H9 (cell line): ENCODE measurements at regions not wholly inside any gene's neighbourhood (a gene's known extent, or its start where the extent isn't known, plus 50 kb on each side); places are given as distances from the start of the nearest gene placed in this dataset.

Experiments
- DNase-seq: peaks from one replicate; pipeline ENCODE4 v3.0.0-alpha.2; 2017
- H2AFZ ChIP-seq: one replicate; pipeline ENCODE4 v1.6.1; 2013; ENCODE audit warnings: mild to moderate bottlenecking, low read length, control low read depth, moderate library complexity
- H2AK5ac ChIP-seq: 2 replicates; pipeline ENCODE4 v1.6.1; 2013; ENCODE audit warnings: low read length, control low read depth, mixed read lengths; ENCODE audit not compliant: insufficient read length
- H2BK120ac ChIP-seq: one replicate; pipeline ENCODE4 v1.6.1; 2013; ENCODE audit warnings: low read depth, mild to moderate bottlenecking, low read length, control low read depth, inconsistent platforms; ENCODE audit not compliant: poor library complexity, severe bottlenecking
- H2BK12ac ChIP-seq: 2 replicates; pipeline ENCODE4 v1.6.1; 2013; ENCODE audit warnings: low read length, control low read depth, mixed read lengths, low read depth; ENCODE audit not compliant: insufficient read length
- H2BK15ac ChIP-seq: 2 replicates; pipeline ENCODE4 v1.6.1; 2013; ENCODE audit warnings: low read depth, low read length, control low read depth
- H2BK20ac ChIP-seq: one replicate; pipeline ENCODE4 v1.6.1; 2013; ENCODE audit warnings: low read depth, mild to moderate bottlenecking, low read length, control low read depth, inconsistent platforms; ENCODE audit not compliant: poor library complexity, severe bottlenecking
- H2BK5ac ChIP-seq: 2 replicates; pipeline ENCODE4 v1.6.1; 2013; ENCODE audit warnings: low read length, control low read depth, mixed read lengths; ENCODE audit not compliant: insufficient read length
- H3K14ac ChIP-seq: 2 replicates; pipeline ENCODE4 v1.6.1; 2013; ENCODE audit warnings: low read length, control low read depth; ENCODE audit not compliant: insufficient read depth
- H3K18ac ChIP-seq: 2 replicates; pipeline ENCODE4 v1.6.1; 2013; ENCODE audit warnings: low read depth, mild to moderate bottlenecking, mixed read lengths, low read length, control low read depth; ENCODE audit not compliant: insufficient read length
- H3K23ac ChIP-seq: 2 replicates; pipeline ENCODE4 v1.6.1; 2013; ENCODE audit warnings: low read length, control low read depth, mixed read lengths, low read depth; ENCODE audit not compliant: insufficient read length
- H3K23me2 ChIP-seq: 2 replicates; pipeline ENCODE4 v1.6.1; 2013; ENCODE audit warnings: low read depth, mild to moderate bottlenecking, mixed read lengths, low read length, control low read depth; ENCODE audit not compliant: insufficient read length, poor library complexity, severe bottlenecking
- H3K27ac ChIP-seq: 2 replicates; pipeline ENCODE4 v1.5.1; 2013; ENCODE audit warnings: low read length, control low read depth, mixed read lengths, low read depth; ENCODE audit not compliant: insufficient read length
- H3K27me3 ChIP-seq: 2 replicates; pipeline ENCODE4 v1.6.1; 2013; ENCODE audit warnings: low read length, control low read depth, inconsistent platforms; ENCODE audit not compliant: insufficient read depth
- H3K4ac ChIP-seq: 2 replicates; pipeline ENCODE4 v1.6.1; 2013; ENCODE audit warnings: low read depth, mild to moderate bottlenecking, control low read depth, inconsistent platforms, low read length, moderate library complexity
- H3K4me1 ChIP-seq: 2 replicates; pipeline ENCODE4 v1.6.1; 2013; ENCODE audit warnings: low read length, control low read depth, inconsistent platforms; ENCODE audit not compliant: insufficient read depth
- H3K4me2 ChIP-seq: 2 replicates; pipeline ENCODE4 v1.6.1; 2013; ENCODE audit warnings: low read length, control low read depth, mixed read lengths; ENCODE audit not compliant: insufficient read length, insufficient read depth
- H3K56ac ChIP-seq: 2 replicates; pipeline ENCODE4 v1.6.1; 2013; ENCODE audit warnings: low read depth, mild to moderate bottlenecking, mixed read lengths, low read length, control low read depth; ENCODE audit not compliant: insufficient read length
- H3K79me1 ChIP-seq: 2 replicates; pipeline ENCODE4 v1.6.1; 2013; ENCODE audit warnings: low read depth, mild to moderate bottlenecking, moderate library complexity, low read length, control low read depth, inconsistent platforms; ENCODE audit not compliant: insufficient read depth, poor library complexity, severe bottlenecking
- H3K79me2 ChIP-seq: 2 replicates; pipeline ENCODE4 v1.6.1; 2013; ENCODE audit warnings: low read length, control low read depth, inconsistent platforms; ENCODE audit not compliant: insufficient read depth
- H3K9ac ChIP-seq: 2 replicates; pipeline ENCODE4 v1.6.1; 2013; ENCODE audit warnings: low read length, control low read depth, mixed read lengths; ENCODE audit not compliant: insufficient read length; ENCODE audit errors: extremely low read depth
- H3K9me3 ChIP-seq: one replicate; pipeline ENCODE4 v1.6.1; 2013; ENCODE audit warnings: low read depth, low read length, inconsistent platforms; ENCODE audit not compliant: control insufficient read depth
- H3T11ph ChIP-seq: one replicate; pipeline ENCODE4 v1.6.1; 2013; ENCODE audit warnings: mild to moderate bottlenecking, low read length, control low read depth, inconsistent platforms
- H4K20me1 ChIP-seq: one replicate; pipeline ENCODE4 v1.6.1; 2013; ENCODE audit not compliant: control insufficient read depth, insufficient read length, insufficient read depth
- H4K5ac ChIP-seq: 2 replicates; pipeline ENCODE4 v1.6.1; 2013; ENCODE audit warnings: low read depth, mild to moderate bottlenecking, mixed read lengths, low read length, control low read depth; ENCODE audit not compliant: insufficient read length
- H4K8ac ChIP-seq: replicated peaks from 2 replicates; pipeline ENCODE4 v1.6.1; 2013; ENCODE audit warnings: low read length, control low read depth, mixed read lengths, low read depth; ENCODE audit not compliant: insufficient read length
- H4K91ac ChIP-seq: 2 replicates; pipeline ENCODE4 v1.6.1; 2013; ENCODE audit warnings: low read depth, mild to moderate bottlenecking, moderate library complexity, mixed read lengths, low read length, control low read depth; ENCODE audit not compliant: insufficient read length
- H3K27ac Mint-ChIP-seq, 3 experiments: 2 replicates in 2 of 3; 3 replicates in 1 of 3; pipeline ENCODE4 v1.8.0; 2020 to 2021; ENCODE audit warnings: mixed read lengths in 3 of 3, mild to moderate bottlenecking in 1 of 3, moderate library complexity in 1 of 3
- H3K27me3 Mint-ChIP-seq: 2 replicates; pipeline ENCODE4 v1.8.0; 2021; ENCODE audit warnings: low read depth, mild to moderate bottlenecking, moderate library complexity, mixed read lengths
- H3K36me3 Mint-ChIP-seq, 3 experiments: 2 replicates in 2 of 3; 3 replicates in 1 of 3; pipeline ENCODE4 v1.8.0; 2020 to 2021; ENCODE audit warnings: low read depth in 3 of 3, mixed read lengths in 3 of 3; ENCODE audit not compliant: insufficient read depth in 1 of 3
- H3K4me1 Mint-ChIP-seq, 2 experiments: 2 replicates each; pipeline ENCODE4 v1.8.0; 2020; ENCODE audit warnings: mixed read lengths in 2 of 2
- H3K4me3 Mint-ChIP-seq, 2 experiments: 2 replicates in 1 of 2; 3 replicates in 1 of 2; pipeline ENCODE4 v1.8.0; 2020 to 2021; ENCODE audit warnings: mild to moderate bottlenecking in 2 of 2, mixed read lengths in 2 of 2, moderate library complexity in 1 of 2
- H3K9me3 Mint-ChIP-seq, 2 experiments: 2 replicates in 1 of 2; 3 replicates in 1 of 2; pipeline ENCODE4 v1.8.0; 2020; ENCODE audit warnings: mild to moderate bottlenecking in 2 of 2, mixed read lengths in 2 of 2, moderate library complexity in 1 of 2
- WGBS: extraction: QIAGEN DNeasy Blood & Tissue Kit; methylation state at CpG from one replicate; pipeline ENCODE4 v1.1.7; 2013; ENCODE audit warnings: missing lambda C conversion rate, low lambda C conversion rate, mixed read lengths; ENCODE audit not compliant: insufficient read length; ENCODE audit errors: extremely low coverage; 5-methylcytosine and 5-hydroxymethylcytosine counted together
- TF ChIP-seq, protein P1 (sequence below): fragments of 200-600 bp; sonication (generic); conservative IDR thresholded peaks from 3 replicates; pipeline ENCODE4 v1.8.0; 2021; ENCODE audit warnings: antibody characterized with exemption, mild to moderate bottlenecking

DNA sequence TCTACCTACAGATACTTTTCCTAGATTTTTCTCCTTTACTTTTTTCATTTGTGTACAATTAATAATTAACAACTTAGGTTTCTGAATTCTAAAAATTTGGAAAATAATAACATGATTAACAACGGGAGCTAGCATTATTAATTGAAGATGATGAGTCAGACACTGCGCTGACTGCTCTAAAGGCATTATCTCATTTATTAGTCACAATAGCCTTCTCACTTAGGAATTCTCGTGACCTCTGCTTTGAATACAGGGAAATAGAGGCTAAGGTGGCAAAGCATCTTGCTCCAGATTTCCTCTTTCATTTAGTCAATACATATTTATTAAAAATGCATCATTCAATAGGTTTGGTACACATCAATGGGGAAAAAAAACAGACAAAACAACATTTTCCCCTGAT is 441.3 kb downstream of the PCDH18 start:
- Histone ChIP-seq H3K56ac (no peak overlapping the region), H3T11ph (no peak overlapping the region), H3K18ac (no peak overlapping the region), H3K23me2 (no peaks in the 10 kb centered on the region), H3K4ac (no peak overlapping the region), H3K9me3 (no peaks in the 10 kb centered on the region), H3K14ac (no peak overlapping the region), H2BK20ac (no peak overlapping the region), H3K4me1 (no peaks in the 10 kb centered on the region), H4K5ac (no peak overlapping the region), H2BK120ac (no peak overlapping the region), H2AK5ac (no peak overlapping the region), H3K9ac (no peak overlapping the region), H3K79me2 (no peaks in the 10 kb centered on the region), H2BK12ac (no peak overlapping the region), H4K91ac (no peak overlapping the region), H2BK15ac (no peak overlapping the region), H4K8ac (no peak overlapping the region), H2BK5ac (no peak overlapping the region), H3K23ac (no peak overlapping the region), H3K27ac (no peak overlapping the region), H3K4me2 (no peak overlapping the region), H4K20me1 (no peaks in the 10 kb centered on the region), H2AFZ (no peak overlapping the region), H3K79me1 (no peaks in the 10 kb centered on the region), H3K27me3 (no peaks in the 10 kb centered on the region)
- H3K9me3 Mint-ChIP-seq, result no peaks in the 10 kb centered on the region
- no peak for DNase-seq
- H3K27me3 Mint-ChIP-seq, result no peaks in the 10 kb centered on the region
- WGBS, result no CpG with 5 or more reads among the region's 3 CpGs
- no peak overlapping the region for H3K27ac Mint-ChIP-seq
- H3K4me3 Mint-ChIP-seq, result no peak overlapping the region
- H3K36me3 Mint-ChIP-seq, result no peaks in the 10 kb centered on the region
- no peaks in the 10 kb centered on the region for H3K4me1 Mint-ChIP-seq
- TF ChIP-seq, protein P1, sequence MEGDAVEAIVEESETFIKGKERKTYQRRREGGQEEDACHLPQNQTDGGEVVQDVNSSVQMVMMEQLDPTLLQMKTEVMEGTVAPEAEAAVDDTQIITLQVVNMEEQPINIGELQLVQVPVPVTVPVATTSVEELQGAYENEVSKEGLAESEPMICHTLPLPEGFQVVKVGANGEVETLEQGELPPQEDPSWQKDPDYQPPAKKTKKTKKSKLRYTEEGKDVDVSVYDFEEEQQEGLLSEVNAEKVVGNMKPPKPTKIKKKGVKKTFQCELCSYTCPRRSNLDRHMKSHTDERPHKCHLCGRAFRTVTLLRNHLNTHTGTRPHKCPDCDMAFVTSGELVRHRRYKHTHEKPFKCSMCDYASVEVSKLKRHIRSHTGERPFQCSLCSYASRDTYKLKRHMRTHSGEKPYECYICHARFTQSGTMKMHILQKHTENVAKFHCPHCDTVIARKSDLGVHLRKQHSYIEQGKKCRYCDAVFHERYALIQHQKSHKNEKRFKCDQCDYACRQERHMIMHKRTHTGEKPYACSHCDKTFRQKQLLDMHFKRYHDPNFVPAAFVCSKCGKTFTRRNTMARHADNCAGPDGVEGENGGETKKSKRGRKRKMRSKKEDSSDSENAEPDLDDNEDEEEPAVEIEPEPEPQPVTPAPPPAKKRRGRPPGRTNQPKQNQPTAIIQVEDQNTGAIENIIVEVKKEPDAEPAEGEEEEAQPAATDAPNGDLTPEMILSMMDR, result no peak
